HepG2 (cell line): ENCODE measurements at regions not wholly inside any gene's neighbourhood (a gene's known extent, or its start where the extent isn't known, plus 50 kb on each side); places are given as distances from the start of the nearest gene placed in this dataset.

Experiments used
- ATAC-seq: fragments of 200-7000 bp; cut with Tn5 transposase; 3 replicates; pipeline ENCODE4 v1.9.1; 2020; ENCODE audit warnings: mild to moderate bottlenecking, moderate library complexity
- BruUV-seq: library from RNA; stranded (reverse); fragments of 400-500 nt; replicated peaks from 2 replicates; lab custom pipeline; 2021; lab: Mats Ljungman, UMichigan
- CTCF ChIA-PET: fragments of 300-600 bp; formaldehyde crosslinking; extraction: SDS; loops from one replicate; lab custom pipeline; 2021; ENCODE audit warnings: low total read pairs, inconsistent platforms, low intra/inter-chr PET ratio; lab: Yijun Ruan, JAX
- POLR2A ChIA-PET: fragments of 350-600 bp; sonication (Branson Sonifier 250); formaldehyde crosslinking; loops from one replicate; lab custom pipeline; 2020; ENCODE audit warnings: antibody characterized with exemption, inconsistent platforms; lab: Yijun Ruan, JAX
- DNase-seq: peaks from one replicate; pipeline ENCODE4 v3.0.0-alpha.2; 2015; ENCODE audit warnings: low spot score
- FAIRE-seq: peaks from 3 replicates; lab custom pipeline; 2011; peaks lifted over from hg19 to GRCh38; lab: Jason Lieb, UNC
- H2AFZ ChIP-seq: one replicate; pipeline ENCODE4 v1.6.1; 2011; ENCODE audit warnings: low read length, inconsistent platforms
- H3K27ac ChIP-seq: fragments of 300-600 bp; 3 replicates; pipeline ENCODE4 v1.8.0; 2011; ENCODE audit warnings: mixed run types, mild to moderate bottlenecking, mixed read lengths, low read length, inconsistent platforms; ENCODE audit not compliant: insufficient read depth; ENCODE audit errors: extremely low read length
- H3K27me3 ChIP-seq, 2 experiments: fragments of 200-600 bp in 1 of 2; 2 replicates in 1 of 2; 3 replicates in 1 of 2; pipeline versions ENCODE4 v1.6.0 to v1.8.0; 2011; ENCODE audit warnings: low read length in 2 of 2, mild to moderate bottlenecking in 2 of 2, moderate library complexity in 2 of 2, inconsistent platforms in 1 of 2; ENCODE audit not compliant: insufficient read depth in 2 of 2, control insufficient read depth in 1 of 2
- H3K36me3 ChIP-seq, 2 experiments: fragments of 200-600 bp in 1 of 2; replicated peaks in 1 of 2; 2 replicates in 1 of 2; 3 replicates in 1 of 2; pipeline versions ENCODE4 v1.5.1 to v1.8.0; 2011; ENCODE audit warnings: low read length in 2 of 2, inconsistent platforms in 1 of 2; ENCODE audit not compliant: insufficient read depth in 2 of 2, control insufficient read depth in 1 of 2
- H3K4me1 ChIP-seq: 2 replicates; pipeline ENCODE4 v1.5.1; 2012; ENCODE audit warnings: low read length, inconsistent platforms; ENCODE audit not compliant: insufficient read depth
- H3K4me2 ChIP-seq: 2 replicates; pipeline ENCODE4 v1.6.0; 2011; ENCODE audit warnings: low read depth, low read length, inconsistent platforms
- H3K4me3 ChIP-seq, 3 experiments: fragments of 200-600 bp in 1 of 3; sonication (generic), shearing (Covaris generic) in 1 of 3; replicated peaks in 1 of 3; 2 replicates each; pipeline ENCODE4 v1.5.1; 2011 to 2016; ENCODE audit warnings: low read length in 3 of 3, inconsistent platforms in 2 of 3, low read depth in 2 of 3, mild to moderate bottlenecking in 2 of 3, control low read depth in 1 of 3, mixed read lengths in 1 of 3; ENCODE audit not compliant: insufficient read depth in 1 of 3
- H3K79me2 ChIP-seq: one replicate; pipeline ENCODE4 v1.6.1; 2011; ENCODE audit warnings: low read length, inconsistent platforms; ENCODE audit not compliant: insufficient read depth
- H3K9ac ChIP-seq: 2 replicates; pipeline ENCODE4 v1.6.0; 2011; ENCODE audit warnings: mild to moderate bottlenecking, low read depth, low read length, inconsistent platforms; ENCODE audit not compliant: insufficient read depth
- H3K9me3 ChIP-seq: 2 replicates; pipeline ENCODE4 v1.5.1; 2012; ENCODE audit warnings: mild to moderate bottlenecking, low read length
- H4K20me1 ChIP-seq: 2 replicates; pipeline ENCODE4 v1.6.0; 2011; ENCODE audit warnings: inconsistent platforms, mild to moderate bottlenecking, low read length, moderate library complexity; ENCODE audit not compliant: insufficient read depth
- CAMTA2 ChIP-seq: sonication (generic); formaldehyde crosslinking; IDR thresholded peaks from 2 replicates; pipeline ENCODE4 v1.4.0; 2020; ENCODE audit warnings: mild to moderate bottlenecking, missing genetic modification reagents, borderline replicate concordance
- EHMT2 ChIP-seq: fragments of 200-600 bp; sonication (generic); IDR thresholded peaks from 2 replicates; pipeline ENCODE4 v1.7.0; 2017; ENCODE audit warnings: antibody characterized with exemption, low read depth, low read length, borderline replicate concordance
- HNRNPK ChIP-seq: fragments of 200-400 bp; formaldehyde crosslinking; IDR thresholded peaks from 2 replicates; pipeline ENCODE4 v1.6.1; 2018; ENCODE audit warnings: low read length, low read depth, moderate library complexity, mild to moderate bottlenecking; ENCODE audit not compliant: poor library complexity, severe bottlenecking
- MAF1 ChIP-seq: sonication (generic); formaldehyde crosslinking; IDR thresholded peaks from 2 replicates; pipeline ENCODE4 v1.5.0; 2020; ENCODE audit warnings: missing genetic modification reagents, borderline replicate concordance
- MAX ChIP-seq: IDR thresholded peaks from 2 replicates; pipeline ENCODE4 v1.6.1; 2012; ENCODE audit warnings: inconsistent platforms
- MIER2 ChIP-seq: IDR thresholded peaks from 2 replicates; pipeline ENCODE4 v1.6.1; 2016; ENCODE audit warnings: missing biosample characterization, missing genetic modification reagents
- SRSF9 ChIP-seq: fragments of 200-400 bp; formaldehyde crosslinking; IDR thresholded peaks from 2 replicates; pipeline ENCODE4 v1.6.1; 2018; ENCODE audit warnings: borderline replicate concordance, mild to moderate bottlenecking, low read depth, low read length; ENCODE audit not compliant: insufficient read depth, poor library complexity, severe bottlenecking
- STAT5B ChIP-seq: sonication (generic); formaldehyde crosslinking; IDR thresholded peaks from 2 replicates; pipeline ENCODE4 v1.4.0; 2020; ENCODE audit warnings: missing genetic modification reagents
- XRCC5 ChIP-seq: fragments of 200-400 bp; formaldehyde crosslinking; optimal IDR thresholded peaks from 2 replicates; pipeline ENCODE3; 2017; ENCODE audit warnings: mild to moderate bottlenecking, low read length
- ZBTB3 ChIP-seq: sonication (generic); formaldehyde crosslinking; IDR thresholded peaks from 2 replicates; pipeline ENCODE4 v1.4.0; 2020; ENCODE audit warnings: low read depth, mild to moderate bottlenecking, moderate library complexity, missing genetic modification reagents, borderline replicate concordance
- ZNF337 ChIP-seq: sonication (generic); formaldehyde crosslinking; IDR thresholded peaks from 2 replicates; pipeline ENCODE4 v1.5.1; 2020; ENCODE audit warnings: missing genetic modification reagents, low read depth, mild to moderate bottlenecking, borderline replicate concordance
- ZNF564 ChIP-seq: sonication (generic); formaldehyde crosslinking; IDR thresholded peaks from 2 replicates; pipeline ENCODE4 v1.8.1; 2023; ENCODE audit warnings: mild to moderate bottlenecking, missing genetic modification reagents
- ZNF577 ChIP-seq: sonication (generic); formaldehyde crosslinking; IDR thresholded peaks from 2 replicates; pipeline ENCODE4 v1.4.0; 2020; ENCODE audit warnings: mild to moderate bottlenecking, low read depth, missing genetic modification reagents, borderline replicate concordance
- ZSCAN12 ChIP-seq: sonication (generic); formaldehyde crosslinking; IDR thresholded peaks from 2 replicates; pipeline ENCODE4 v1.9.0; 2021; ENCODE audit warnings: mild to moderate bottlenecking, missing genetic modification reagents
- WGBS: methylation state at CpG from one replicate; pipeline ENCODE4 v1.1.6; 2017; ENCODE audit warnings: low lambda C conversion rate; 5-methylcytosine and 5-hydroxymethylcytosine counted together
- in situ Hi-C: cut with HindIII; loops from 2 replicates; pipeline ENCODE4 v1.10.0; 2017; ENCODE audit warnings: low pct_unique_long_range_greater_than_20kb; ENCODE audit not compliant: extremely low pct_ligation_motif_present
- intact Hi-C: fragments of 100-400 bp; cut with micrococcal nuclease; formaldehyde crosslinking; loops from one replicate; pipeline ENCODE4 v1.10.0; 2022; ENCODE audit not compliant: unreplicated experiment
- TF ChIP-seq, protein P1 (sequence below): fragments of 450-650 bp; IDR thresholded peaks from 2 replicates; pipeline ENCODE4 v1.6.1; 2017; ENCODE audit warnings: mild to moderate bottlenecking
- TF ChIP-seq, protein P2 (sequence below): sonication (generic); formaldehyde crosslinking; IDR thresholded peaks from 2 replicates; pipeline ENCODE4 v1.8.1; 2023; ENCODE audit warnings: mild to moderate bottlenecking, moderate library complexity, missing genetic modification reagents

DNA sequence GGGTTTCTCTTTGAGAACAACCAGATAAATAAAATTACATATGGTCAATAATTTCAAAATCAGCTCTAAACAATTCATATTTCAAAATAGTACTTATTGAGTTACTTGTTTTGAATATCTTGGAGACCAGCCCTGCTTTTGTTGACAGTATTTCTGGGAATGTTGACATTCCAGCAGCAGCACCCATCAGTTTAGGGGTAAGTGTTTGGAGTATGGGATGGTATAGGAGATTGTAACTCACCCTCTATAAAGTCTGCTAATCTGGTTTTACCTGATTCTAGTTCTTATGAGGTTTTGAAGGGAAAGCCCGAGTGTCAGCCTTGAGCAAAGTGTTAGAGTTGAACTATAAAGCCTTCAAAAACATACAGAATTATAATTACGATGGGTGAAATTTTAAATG, 139.2 kb upstream of the ANKRD50 start:
- FAIRE-seq: no peak
- no peak overlapping the region for H3K4me3 ChIP-seq
- no peak for ATAC-seq
- H3K27ac ChIP-seq: no peak overlapping the region
- DNase-seq: no peak
- no peak overlapping the region for H3K4me2 ChIP-seq
- no peaks in the 10 kb centered on the region for H3K4me1 ChIP-seq
- H4K20me1 ChIP-seq: no peaks in the 10 kb centered on the region
- no peaks in the 10 kb centered on the region for H3K79me2 ChIP-seq
- in situ Hi-C loops (no loop called here), intact Hi-C loops (no loop called here)
- CTCF ChIA-PET: no interaction called here
- POLR2A ChIA-PET: no interaction called here
- no peak for TF ChIP-seq HNRNPK
- TF ChIP-seq ZNF564 (CRISPR knock-in tag): no peak
- no peak for TF ChIP-seq STAT5B (CRISPR knock-in tag)
- no peak for TF ChIP-seq CAMTA2 (CRISPR knock-in tag)
- no peak for TF ChIP-seq MAX
- no peak for TF ChIP-seq ZSCAN12 (CRISPR knock-in tag)
- H3K36me3 ChIP-seq: no peaks in the 10 kb centered on the region
- WGBS: 2% methylated on average over 2 of the region's 2 CpGs
- H3K9ac ChIP-seq: no peak overlapping the region
- no peak overlapping the region for H2AFZ ChIP-seq
- no TSS peak for BruUV-seq
- H3K27me3 ChIP-seq: no peaks in the 10 kb centered on the region
- H3K9me3 ChIP-seq: 0 out of 2 replicates have a peak, but pooled peaks cover 8% of the 10 kb centered on the region

DNA sequence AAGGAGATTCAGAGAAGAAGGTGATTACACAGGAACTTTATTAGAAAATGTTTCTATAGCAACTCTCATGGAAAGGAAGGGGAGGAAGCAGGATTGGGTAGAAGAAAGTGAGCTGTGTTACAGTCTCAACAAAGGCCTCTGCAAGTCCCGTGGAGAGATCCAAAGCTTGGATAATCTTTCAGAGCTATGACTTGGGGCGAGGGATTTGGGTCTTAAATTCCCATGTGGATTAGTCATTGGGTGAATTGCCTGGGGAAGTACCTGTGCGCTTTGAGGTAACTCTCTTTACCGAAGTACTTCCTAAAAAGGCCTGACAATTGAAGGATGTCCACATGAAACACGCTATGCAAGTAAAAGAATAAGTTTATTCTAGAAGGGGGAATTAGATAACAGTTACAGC, 133.8 kb upstream of the ANKRD50 start:
- in situ Hi-C loops: no loop called here
- Histone ChIP-seq H3K9me3 (peaks cover 25% of the 10 kb centered on the region), H3K36me3 (no peaks in the 10 kb centered on the region), H3K27me3 (no peaks in the 10 kb centered on the region), H3K79me2 (no peaks in the 10 kb centered on the region), H3K9ac (no peak overlapping the region), H2AFZ (no peak overlapping the region), H3K4me2 (no peak overlapping the region), H4K20me1 (no peaks in the 10 kb centered on the region), H3K27ac (no peak overlapping the region), H3K4me1 (no peaks in the 10 kb centered on the region), H3K4me3 (no peak overlapping the region)
- no peak for ATAC-seq
- ChIA-PET CTCF (no interaction called here), POLR2A (no interaction called here)
- WGBS: 0% methylated on average over 5 of the region's 5 CpGs
- intact Hi-C loops: no loop called here
- no TSS peak for BruUV-seq
- no peak for DNase-seq
- no peak for FAIRE-seq
- no peak for TF ChIP-seq EHMT2
- TF ChIP-seq, protein P1, sequence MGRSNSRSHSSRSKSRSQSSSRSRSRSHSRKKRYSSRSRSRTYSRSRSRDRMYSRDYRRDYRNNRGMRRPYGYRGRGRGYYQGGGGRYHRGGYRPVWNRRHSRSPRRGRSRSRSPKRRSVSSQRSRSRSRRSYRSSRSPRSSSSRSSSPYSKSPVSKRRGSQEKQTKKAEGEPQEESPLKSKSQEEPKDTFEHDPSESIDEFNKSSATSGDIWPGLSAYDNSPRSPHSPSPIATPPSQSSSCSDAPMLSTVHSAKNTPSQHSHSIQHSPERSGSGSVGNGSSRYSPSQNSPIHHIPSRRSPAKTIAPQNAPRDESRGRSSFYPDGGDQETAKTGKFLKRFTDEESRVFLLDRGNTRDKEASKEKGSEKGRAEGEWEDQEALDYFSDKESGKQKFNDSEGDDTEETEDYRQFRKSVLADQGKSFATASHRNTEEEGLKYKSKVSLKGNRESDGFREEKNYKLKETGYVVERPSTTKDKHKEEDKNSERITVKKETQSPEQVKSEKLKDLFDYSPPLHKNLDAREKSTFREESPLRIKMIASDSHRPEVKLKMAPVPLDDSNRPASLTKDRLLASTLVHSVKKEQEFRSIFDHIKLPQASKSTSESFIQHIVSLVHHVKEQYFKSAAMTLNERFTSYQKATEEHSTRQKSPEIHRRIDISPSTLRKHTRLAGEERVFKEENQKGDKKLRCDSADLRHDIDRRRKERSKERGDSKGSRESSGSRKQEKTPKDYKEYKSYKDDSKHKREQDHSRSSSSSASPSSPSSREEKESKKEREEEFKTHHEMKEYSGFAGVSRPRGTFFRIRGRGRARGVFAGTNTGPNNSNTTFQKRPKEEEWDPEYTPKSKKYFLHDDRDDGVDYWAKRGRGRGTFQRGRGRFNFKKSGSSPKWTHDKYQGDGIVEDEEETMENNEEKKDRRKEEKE: no peak
- TF ChIP-seq MIER2 (CRISPR knock-in tag): no peak
- TF ChIP-seq ZBTB3 (CRISPR knock-in tag): no peak
- no peak for TF ChIP-seq ZNF577 (CRISPR knock-in tag)
- no peak for TF ChIP-seq HNRNPK
- no peak for TF ChIP-seq MAF1 (CRISPR knock-in tag)
- no peak for TF ChIP-seq ZNF337 (CRISPR knock-in tag)
- TF ChIP-seq, protein P2, sequence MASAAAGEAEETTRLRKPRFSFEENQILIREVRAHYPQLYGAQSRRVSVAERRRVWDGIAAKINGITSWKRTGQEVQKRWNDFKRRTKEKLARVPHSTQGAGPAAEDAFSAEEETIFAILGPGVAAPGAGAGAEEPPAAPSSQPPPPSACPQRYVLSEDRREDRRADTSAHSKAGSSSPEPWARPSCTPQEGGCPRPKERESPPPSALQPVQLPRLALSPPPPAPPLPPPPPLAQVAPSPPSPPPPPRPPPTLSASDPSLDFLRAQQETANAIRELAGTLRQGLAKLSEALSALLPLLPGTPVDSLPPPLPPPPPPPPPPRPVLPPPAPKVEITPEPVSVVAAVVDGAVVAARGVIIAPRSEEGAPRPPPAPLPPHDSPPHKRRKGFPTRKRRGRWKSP (CRISPR knock-in tag): no peak
- TF ChIP-seq SRSF9: no peak
- no peak for TF ChIP-seq XRCC5
